HG03432 (cell line): ENCODE measurements at regions not wholly inside any gene's neighbourhood (a gene's known extent, or its start where the extent isn't known, plus 50 kb on each side); places are given as distances from the start of the nearest gene placed in this dataset.
"Not testable (repeated sequence)": the region's sequence is repeated elsewhere in the genome, so short reads cannot be mapped to it uniquely, and the experiment has no call there.

Experiments used
- ATAC-seq: cut with Tn5 transposase; IDR thresholded peaks from one replicate; pipeline ENCODE4 v1.9.1; 2021; ENCODE audit warnings: mild to moderate bottlenecking, moderate library complexity; ENCODE audit not compliant: unreplicated experiment

- ATAC-seq, result no peak
Measured at GRCh38 chr6:103001724-103002123, 1608.2 kb downstream of the GRIK2 start.

GRCh38 chr6:103000688-103001087 lies 1607.2 kb downstream of the GRIK2 start:
- ATAC-seq, result no peak

GRCh38 chr6:102995491-102995890 lies 1602.0 kb downstream of the GRIK2 start:
- ATAC-seq, result no peak

GRCh38 chr6:102994866-102995265 lies 1601.4 kb downstream of the GRIK2 start:
- no peak for ATAC-seq

- ATAC-seq, result peak; percentile 94
Measured at GRCh38 chr6:102986086-102986485, 1592.6 kb downstream of the GRIK2 start.

- ATAC-seq, result no peak
Measured at GRCh38 chr6:102984357-102984756, 1590.8 kb downstream of the GRIK2 start.

GRCh38 chr6:102981490-102982015 lies 1588.0 kb downstream of the GRIK2 start:
- ATAC-seq, result no peak

- no peak for ATAC-seq
Measured at GRCh38 chr6:102980951-102981350, 1587.4 kb downstream of the GRIK2 start.

GRCh38 chr6:102961902-102962301 lies 1568.4 kb downstream of the GRIK2 start:
- ATAC-seq, result no peak

- ATAC-seq, result no peak
Measured at GRCh38 chr6:102950967-102951366, 1557.5 kb downstream of the GRIK2 start.

GRCh38 chr6:102944475-102944874 lies 1551.0 kb downstream of the GRIK2 start:
- no peak for ATAC-seq

GRCh38 chr6:102942206-102942605 lies 1548.7 kb downstream of the GRIK2 start:
- ATAC-seq, result no peak

- ATAC-seq, result no peak
Measured at GRCh38 chr6:102936959-102937358, 1543.5 kb downstream of the GRIK2 start.

- no peak for ATAC-seq
Measured at GRCh38 chr6:102928109-102928508, 1534.6 kb downstream of the GRIK2 start.

- no peak for ATAC-seq
Measured at GRCh38 chr6:102918161-102918560, 1524.7 kb downstream of the GRIK2 start.

- no peak for ATAC-seq
Measured at GRCh38 chr6:102911571-102911970, 1518.1 kb downstream of the GRIK2 start.

- not testable (repeated sequence) for ATAC-seq
Measured at GRCh38 chr6:102910701-102911139, 1517.2 kb downstream of the GRIK2 start.

- ATAC-seq, result no peak
Measured at GRCh38 chr6:102907181-102907580, 1513.7 kb downstream of the GRIK2 start.

GRCh38 chr6:102902471-102902870 lies 1509.0 kb downstream of the GRIK2 start:
- no peak for ATAC-seq

GRCh38 chr6:102895683-102896082 lies 1502.2 kb downstream of the GRIK2 start:
- peak; percentile 54 for ATAC-seq

- no peak for ATAC-seq
Measured at GRCh38 chr6:102885165-102885564, 1491.7 kb downstream of the GRIK2 start.

GRCh38 chr6:102853249-102853955 lies 1459.9 kb downstream of the GRIK2 start:
- ATAC-seq, result no peak

- ATAC-seq, result no peak
Measured at GRCh38 chr6:102848796-102849195, 1455.3 kb downstream of the GRIK2 start.
